Activated naive CD8-positive, alpha-beta T cell treated with anti-CD3 and anti-CD28 coated beads for 36 hours (primary cell): ENCODE measurements at regions not wholly inside any gene's neighbourhood (a gene's known extent, or its start where the extent isn't known, plus 50 kb on each side); places are given as distances from the start of the nearest gene placed in this dataset.

ENCODE experiments used
- DNase-seq: peaks from one replicate; pipeline ENCODE4 v3.0.0; 2021
- H3K27ac Mint-ChIP-seq: one replicate; pipeline ENCODE4 v1.8.0; 2022; ENCODE audit warnings: mild to moderate bottlenecking, moderate library complexity, mixed read lengths
- H3K27me3 Mint-ChIP-seq: one replicate; pipeline ENCODE4 v1.8.0; 2022; ENCODE audit warnings: mild to moderate bottlenecking, mixed read lengths
- H3K36me3 Mint-ChIP-seq: one replicate; pipeline ENCODE4 v1.8.0; 2021; ENCODE audit warnings: mild to moderate bottlenecking, mixed read lengths
- H3K4me1 Mint-ChIP-seq: one replicate; pipeline ENCODE4 v1.8.0; 2021; ENCODE audit warnings: mixed read lengths
- H3K4me3 Mint-ChIP-seq: one replicate; pipeline ENCODE4 v1.8.0; 2022; ENCODE audit warnings: mild to moderate bottlenecking, moderate library complexity, mixed read lengths
- H3K9me3 Mint-ChIP-seq: one replicate; pipeline ENCODE4 v1.8.0; 2022; ENCODE audit warnings: mixed read lengths

GRCh38 chr22:49649166-49650068 is 178.3 kb downstream of the BRD1 start:
- peaks cover 19% of the 10 kb centered on the region for H3K4me1 Mint-ChIP-seq
- no peak overlapping the region for H3K4me3 Mint-ChIP-seq
- no peaks in the 10 kb centered on the region for H3K27me3 Mint-ChIP-seq
- peaks cover 33% of the 10 kb centered on the region for H3K36me3 Mint-ChIP-seq
- no peak for DNase-seq
- H3K27ac Mint-ChIP-seq: no peak overlapping the region
- no peaks in the 10 kb centered on the region for H3K9me3 Mint-ChIP-seq

GRCh38 chr22:49648053-49648452 is 179.6 kb downstream of the BRD1 start:
- Mint-ChIP-seq H3K27me3 (no peaks in the 10 kb centered on the region), H3K27ac (no peak overlapping the region), H3K4me1 (peaks cover 18% of the 10 kb centered on the region), H3K36me3 (peaks cover 33% of the 10 kb centered on the region), H3K4me3 (no peak overlapping the region), H3K9me3 (no peaks in the 10 kb centered on the region)
- DNase-seq: no peak

- DNase-seq: no peak
- Mint-ChIP-seq H3K27ac (no peak overlapping the region), H3K9me3 (no peaks in the 10 kb centered on the region), H3K4me3 (no peak overlapping the region), H3K27me3 (no peaks in the 10 kb centered on the region), H3K36me3 (peaks cover 33% of the 10 kb centered on the region), H3K4me1 (peaks cover 18% of the 10 kb centered on the region)
Observed at GRCh38 chr22:49647627-49648026, 180.0 kb downstream of the BRD1 start.

- no peak for DNase-seq
- H3K4me3 Mint-ChIP-seq: no peak overlapping the region
- H3K27ac Mint-ChIP-seq: no peak overlapping the region
- H3K9me3 Mint-ChIP-seq: no peaks in the 10 kb centered on the region
- peaks cover 18% of the 10 kb centered on the region for H3K4me1 Mint-ChIP-seq
- H3K36me3 Mint-ChIP-seq: peaks cover 26% of the 10 kb centered on the region
- no peaks in the 10 kb centered on the region for H3K27me3 Mint-ChIP-seq
Observed at GRCh38 chr22:49646876-49647275, 180.8 kb downstream of the BRD1 start.

- Mint-ChIP-seq H3K27ac (no peak overlapping the region), H3K9me3 (no peaks in the 10 kb centered on the region), H3K4me1 (peaks cover 17% of the 10 kb centered on the region), H3K27me3 (no peaks in the 10 kb centered on the region), H3K4me3 (no peak overlapping the region), H3K36me3 (peaks cover 22% of the 10 kb centered on the region)
- no peak for DNase-seq
Observed at GRCh38 chr22:49645791-49646550, 181.7 kb downstream of the BRD1 start.

GRCh38 chr22:49645257-49645656 is 182.4 kb downstream of the BRD1 start:
- no peaks in the 10 kb centered on the region for H3K27me3 Mint-ChIP-seq
- no peak overlapping the region for H3K4me3 Mint-ChIP-seq
- DNase-seq: no peak
- no peaks in the 10 kb centered on the region for H3K9me3 Mint-ChIP-seq
- H3K36me3 Mint-ChIP-seq: peaks cover 15% of the 10 kb centered on the region
- H3K4me1 Mint-ChIP-seq: peaks cover 13% of the 10 kb centered on the region
- H3K27ac Mint-ChIP-seq: no peak overlapping the region

- DNase-seq: no peak
- peaks cover 10% of the 10 kb centered on the region for H3K36me3 Mint-ChIP-seq
- H3K9me3 Mint-ChIP-seq: no peaks in the 10 kb centered on the region
- H3K4me3 Mint-ChIP-seq: no peak overlapping the region
- H3K27ac Mint-ChIP-seq: no peak overlapping the region
- H3K27me3 Mint-ChIP-seq: no peaks in the 10 kb centered on the region
- H3K4me1 Mint-ChIP-seq: peaks cover 4% of the 10 kb centered on the region
Observed at GRCh38 chr22:49643998-49644397, 183.7 kb downstream of the BRD1 start.

- Mint-ChIP-seq H3K36me3 (peaks cover 10% of the 10 kb centered on the region), H3K27ac (no peak overlapping the region), H3K4me3 (no peak overlapping the region), H3K4me1 (peaks cover 4% of the 10 kb centered on the region), H3K27me3 (no peaks in the 10 kb centered on the region), H3K9me3 (no peaks in the 10 kb centered on the region)
- DNase-seq: no peak
Observed at GRCh38 chr22:49643466-49643865, 184.2 kb downstream of the BRD1 start.

GRCh38 chr22:49642741-49643140 is 184.9 kb downstream of the BRD1 start:
- peaks cover 4% of the 10 kb centered on the region for H3K4me1 Mint-ChIP-seq
- H3K27me3 Mint-ChIP-seq: no peaks in the 10 kb centered on the region
- no peak overlapping the region for H3K27ac Mint-ChIP-seq
- no peak for DNase-seq
- peaks cover 10% of the 10 kb centered on the region for H3K36me3 Mint-ChIP-seq
- no peaks in the 10 kb centered on the region for H3K9me3 Mint-ChIP-seq
- no peak overlapping the region for H3K4me3 Mint-ChIP-seq

GRCh38 chr22:49642331-49642730 is 185.3 kb downstream of the BRD1 start:
- DNase-seq: no peak
- Mint-ChIP-seq H3K4me3 (no peak overlapping the region), H3K36me3 (peaks cover 10% of the 10 kb centered on the region), H3K27me3 (no peaks in the 10 kb centered on the region), H3K4me1 (peaks cover 3% of the 10 kb centered on the region), H3K27ac (no peak overlapping the region), H3K9me3 (no peaks in the 10 kb centered on the region)

- no peaks in the 10 kb centered on the region for H3K27me3 Mint-ChIP-seq
- peaks cover 1% of the 10 kb centered on the region for H3K4me1 Mint-ChIP-seq
- peaks cover 10% of the 10 kb centered on the region for H3K36me3 Mint-ChIP-seq
- no peak for DNase-seq
- H3K27ac Mint-ChIP-seq: no peak overlapping the region
- no peak overlapping the region for H3K4me3 Mint-ChIP-seq
- no peaks in the 10 kb centered on the region for H3K9me3 Mint-ChIP-seq
Observed at GRCh38 chr22:49641770-49642313, 185.8 kb downstream of the BRD1 start.

GRCh38 chr22:49640366-49641095 is 187.1 kb downstream of the BRD1 start:
- Mint-ChIP-seq H3K9me3 (no peaks in the 10 kb centered on the region), H3K4me3 (no peak overlapping the region), H3K27ac (no peak overlapping the region), H3K4me1 (no peaks in the 10 kb centered on the region), H3K36me3 (peaks cover 5% of the 10 kb centered on the region), H3K27me3 (no peaks in the 10 kb centered on the region)
- no peak for DNase-seq

- H3K4me3 Mint-ChIP-seq: no peak overlapping the region
- no peak for DNase-seq
- H3K4me1 Mint-ChIP-seq: no peaks in the 10 kb centered on the region
- no peaks in the 10 kb centered on the region for H3K27me3 Mint-ChIP-seq
- no peaks in the 10 kb centered on the region for H3K36me3 Mint-ChIP-seq
- H3K9me3 Mint-ChIP-seq: no peaks in the 10 kb centered on the region
- H3K27ac Mint-ChIP-seq: no peak overlapping the region
Observed at GRCh38 chr22:49639956-49640355, 187.7 kb downstream of the BRD1 start.

- H3K9me3 Mint-ChIP-seq: no peaks in the 10 kb centered on the region
- H3K27ac Mint-ChIP-seq: no peak overlapping the region
- no peaks in the 10 kb centered on the region for H3K4me1 Mint-ChIP-seq
- H3K4me3 Mint-ChIP-seq: no peak overlapping the region
- no peak for DNase-seq
- no peaks in the 10 kb centered on the region for H3K36me3 Mint-ChIP-seq
- no peaks in the 10 kb centered on the region for H3K27me3 Mint-ChIP-seq
Observed at GRCh38 chr22:49638788-49639187, 188.9 kb downstream of the BRD1 start.

- Mint-ChIP-seq H3K4me3 (no peak overlapping the region), H3K27me3 (no peaks in the 10 kb centered on the region), H3K9me3 (no peaks in the 10 kb centered on the region), H3K27ac (no peak overlapping the region), H3K36me3 (no peaks in the 10 kb centered on the region), H3K4me1 (no peaks in the 10 kb centered on the region)
- no peak for DNase-seq
Observed at GRCh38 chr22:49638001-49638400, 189.7 kb downstream of the BRD1 start.
